GM13976 (cell line): ENCODE measurements at regions not wholly inside any gene's neighbourhood (a gene's known extent, or its start where the extent isn't known, plus 50 kb on each side); places are given as distances from the start of the nearest gene placed in this dataset.

Experiments used
- DNase-seq: peaks from one replicate; pipeline ENCODE4 v3.0.0; 2012; ENCODE audit warnings: low spot score
- CTCF ChIP-seq: IDR thresholded peaks from 2 replicates; pipeline ENCODE4 v1.5.1; 2012; ENCODE audit warnings: borderline replicate concordance, mild to moderate bottlenecking; ENCODE audit not compliant: insufficient read depth; ENCODE audit errors: extremely low read depth, missing control alignments, control extremely low read depth
- in situ Hi-C: fragments of 300-500 bp; cut with MboI; formaldehyde crosslinking; loops from one replicate; pipeline ENCODE4 v1.12.0; 2022; ENCODE audit warnings: low sequenced_read_pairs, mixed read lengths, inconsistent platforms; ENCODE audit not compliant: unreplicated experiment

GRCh38 chr2:9123069-9123468 lies 83.5 kb upstream of the ASAP2 start:
- DNase-seq = no peak
- no peak for TF ChIP-seq CTCF
- in situ Hi-C loops = no loop called here

GRCh38 chr2:9122367-9122766 lies 84.2 kb upstream of the ASAP2 start:
- DNase-seq = no peak
- TF ChIP-seq CTCF = no peak
- in situ Hi-C loops = no loop called here

- no peak for TF ChIP-seq CTCF
- in situ Hi-C loops = no loop called here
- DNase-seq = no peak
Measured at GRCh38 chr2:9118383-9118960, 88.1 kb upstream of the ASAP2 start.

- TF ChIP-seq CTCF = no peak
- in situ Hi-C loops = no loop called here
- DNase-seq = no peak
Measured at GRCh38 chr2:9115229-9115628, 91.4 kb upstream of the ASAP2 start.

GRCh38 chr2:9114458-9114857 lies 92.2 kb upstream of the ASAP2 start:
- no peak for DNase-seq
- no peak for TF ChIP-seq CTCF
- in situ Hi-C loops = no loop called here

- DNase-seq = no peak
- TF ChIP-seq CTCF = no peak
- in situ Hi-C loops = no loop called here
Measured at GRCh38 chr2:9113916-9114315, 92.7 kb upstream of the ASAP2 start.

- TF ChIP-seq CTCF = no peak
- in situ Hi-C loops = no loop called here
- DNase-seq = no peak
Measured at GRCh38 chr2:9113262-9113661, 93.3 kb upstream of the ASAP2 start.
